GM12864 (cell line): ENCODE measurements at regions not wholly inside any gene's neighbourhood (a gene's known extent, or its start where the extent isn't known, plus 50 kb on each side); places are given as distances from the start of the nearest gene placed in this dataset.
"Not testable (repeated sequence)": the region's sequence is repeated elsewhere in the genome, so short reads cannot be mapped to it uniquely, and the experiment has no call there.

Experiments used
- DNase-seq: peaks from one replicate; pipeline ENCODE4 v3.0.0-alpha.2; 2011; ENCODE audit warnings: low read depth
- H3K4me3 ChIP-seq: 2 replicates; pipeline ENCODE4 v1.5.1; 2011; ENCODE audit warnings: mild to moderate bottlenecking, low read depth, low read length, control low read depth
- TF ChIP-seq, protein P1 (sequence below): IDR thresholded peaks from 2 replicates; pipeline ENCODE4 v1.5.1; 2011; ENCODE audit warnings: low read depth, mild to moderate bottlenecking, moderate library complexity, low read length, control low read depth, inconsistent platforms; ENCODE audit errors: missing control alignments

DNA sequence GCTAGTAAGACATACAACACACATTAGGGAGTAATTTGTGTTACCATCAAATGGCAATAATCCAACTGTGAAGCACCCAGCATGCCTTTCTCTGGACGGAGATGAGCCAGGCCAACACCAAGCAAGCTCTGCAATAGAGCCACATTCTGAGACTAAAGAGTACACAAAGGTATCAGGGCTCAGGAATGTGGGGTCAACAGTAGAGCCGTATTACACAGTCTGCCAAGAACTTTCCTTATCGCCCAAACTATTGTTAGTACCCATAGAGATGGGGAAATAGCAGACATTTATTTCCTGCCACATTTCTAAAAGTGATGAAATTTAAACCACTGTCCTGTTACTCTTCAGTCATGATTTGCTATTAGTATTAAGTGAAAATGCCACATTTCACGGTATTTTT, 113.7 kb downstream of the BMP4 start:
- no peak overlapping the region for H3K4me3 ChIP-seq
- DNase-seq, result no peak
- TF ChIP-seq, protein P1, sequence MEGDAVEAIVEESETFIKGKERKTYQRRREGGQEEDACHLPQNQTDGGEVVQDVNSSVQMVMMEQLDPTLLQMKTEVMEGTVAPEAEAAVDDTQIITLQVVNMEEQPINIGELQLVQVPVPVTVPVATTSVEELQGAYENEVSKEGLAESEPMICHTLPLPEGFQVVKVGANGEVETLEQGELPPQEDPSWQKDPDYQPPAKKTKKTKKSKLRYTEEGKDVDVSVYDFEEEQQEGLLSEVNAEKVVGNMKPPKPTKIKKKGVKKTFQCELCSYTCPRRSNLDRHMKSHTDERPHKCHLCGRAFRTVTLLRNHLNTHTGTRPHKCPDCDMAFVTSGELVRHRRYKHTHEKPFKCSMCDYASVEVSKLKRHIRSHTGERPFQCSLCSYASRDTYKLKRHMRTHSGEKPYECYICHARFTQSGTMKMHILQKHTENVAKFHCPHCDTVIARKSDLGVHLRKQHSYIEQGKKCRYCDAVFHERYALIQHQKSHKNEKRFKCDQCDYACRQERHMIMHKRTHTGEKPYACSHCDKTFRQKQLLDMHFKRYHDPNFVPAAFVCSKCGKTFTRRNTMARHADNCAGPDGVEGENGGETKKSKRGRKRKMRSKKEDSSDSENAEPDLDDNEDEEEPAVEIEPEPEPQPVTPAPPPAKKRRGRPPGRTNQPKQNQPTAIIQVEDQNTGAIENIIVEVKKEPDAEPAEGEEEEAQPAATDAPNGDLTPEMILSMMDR, result no peak

DNA sequence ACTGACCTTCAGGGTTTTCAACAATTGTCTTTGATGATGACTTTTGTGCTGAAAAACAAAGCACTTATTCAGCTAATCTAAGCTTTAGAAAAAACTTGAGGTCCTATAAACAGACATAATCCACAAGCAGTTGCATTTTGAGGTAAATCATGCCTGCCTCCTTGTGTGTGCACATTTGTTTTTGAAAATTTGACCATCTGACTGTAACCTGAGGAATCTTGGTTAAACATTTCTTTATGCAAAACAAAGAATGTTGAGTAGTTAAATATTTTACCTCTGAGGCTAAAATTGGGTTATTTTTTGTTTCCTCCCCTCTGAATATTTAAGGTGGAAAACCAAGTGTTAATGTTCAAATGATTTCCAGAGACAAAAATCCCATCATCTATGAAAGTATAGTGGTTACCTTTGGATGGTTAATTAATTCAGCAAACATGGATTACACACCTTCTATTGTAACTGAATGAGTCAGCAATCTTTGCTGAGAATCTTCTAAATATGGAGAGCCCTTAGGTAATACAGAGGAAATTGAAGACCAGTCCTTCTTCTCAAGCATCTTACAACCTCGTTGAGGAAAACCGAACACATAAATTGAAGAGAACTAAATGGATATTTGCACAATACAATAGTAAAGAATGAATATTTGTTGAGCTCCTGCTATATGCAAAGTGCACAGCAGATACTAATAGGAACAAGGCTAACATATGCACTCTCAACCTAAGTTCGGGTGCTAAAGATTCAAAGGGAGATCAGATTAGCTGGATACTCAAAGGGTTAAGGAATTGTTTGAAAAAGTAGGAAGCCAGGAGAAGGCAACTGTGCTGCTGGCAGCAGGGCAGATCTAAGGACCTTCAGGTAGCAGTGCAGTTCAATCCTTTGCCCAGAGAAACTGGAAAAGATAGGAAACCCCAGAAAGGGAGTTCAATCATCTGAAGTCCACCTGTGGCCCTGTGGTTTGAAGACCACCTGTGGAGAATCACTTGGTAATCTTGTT, 115.2 kb downstream of the BMP4 start:
- TF ChIP-seq, protein P1, result no peak
- H3K4me3 ChIP-seq, result no peak overlapping the region
- no peak for DNase-seq

DNA sequence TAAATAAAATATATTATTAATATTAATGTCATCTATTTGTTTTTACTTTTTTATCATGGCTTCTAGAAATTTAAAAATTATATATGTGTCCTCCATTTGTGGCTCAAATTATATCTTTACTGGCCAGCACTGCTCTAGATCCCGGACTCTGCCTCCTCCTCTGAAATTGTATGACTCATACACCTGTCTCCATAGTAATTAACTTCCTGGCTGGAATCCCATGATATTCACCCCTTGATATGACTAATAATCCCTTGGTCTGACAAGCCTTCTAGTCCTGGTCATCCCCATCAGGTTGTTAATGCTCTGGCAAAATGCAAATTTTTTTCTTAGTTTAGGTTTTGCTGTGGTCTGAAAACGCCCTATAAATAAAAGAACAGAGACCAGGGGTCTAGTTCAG, 116.2 kb downstream of the BMP4 start:
- DNase-seq, result no peak
- TF ChIP-seq, protein P1, result no peak
- H3K4me3 ChIP-seq, result no peak overlapping the region

DNA sequence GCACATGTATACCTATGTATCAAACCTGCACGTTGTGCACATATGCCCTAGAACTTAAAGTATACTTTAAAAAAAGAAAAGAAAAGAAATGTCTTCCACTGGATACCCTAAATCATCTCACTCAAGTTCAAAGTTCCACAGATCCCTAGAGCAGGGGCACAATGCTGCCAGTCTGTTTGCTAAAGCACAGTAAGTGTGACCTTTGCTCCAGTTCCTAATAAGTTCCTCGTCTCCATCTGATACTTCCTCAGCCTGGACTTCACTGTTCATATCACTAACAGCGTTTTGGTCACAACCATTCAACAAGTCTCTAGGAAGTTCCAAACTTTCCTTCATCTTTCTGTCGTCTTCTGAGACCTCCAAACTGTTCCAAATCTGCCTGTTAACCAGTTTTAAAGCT, 118.3 kb downstream of the BMP4 start:
- no peak for DNase-seq
- no peak overlapping the region for H3K4me3 ChIP-seq
- TF ChIP-seq, protein P1, result no peak

DNA sequence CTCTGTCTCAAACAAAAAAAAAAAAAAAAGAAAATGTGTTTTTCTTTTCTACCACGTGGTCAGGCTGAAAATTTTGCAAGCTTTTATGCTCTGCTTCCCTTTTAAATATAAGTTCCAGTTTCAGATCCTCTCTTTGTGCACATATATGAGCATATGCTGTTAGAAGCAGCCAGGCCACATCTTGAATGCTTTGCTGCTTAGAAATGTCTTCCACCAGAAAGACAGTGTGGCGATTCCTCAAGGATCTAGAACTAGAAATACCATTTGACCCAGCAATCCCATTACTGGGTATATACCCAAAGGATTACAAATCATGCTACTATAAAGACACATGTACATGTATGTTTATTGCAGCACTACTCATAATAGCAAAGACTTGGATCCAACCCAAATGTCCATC, 119.0 kb downstream of the BMP4 start:
- not testable (repeated sequence) for DNase-seq, H3K4me3 ChIP-seq

DNA sequence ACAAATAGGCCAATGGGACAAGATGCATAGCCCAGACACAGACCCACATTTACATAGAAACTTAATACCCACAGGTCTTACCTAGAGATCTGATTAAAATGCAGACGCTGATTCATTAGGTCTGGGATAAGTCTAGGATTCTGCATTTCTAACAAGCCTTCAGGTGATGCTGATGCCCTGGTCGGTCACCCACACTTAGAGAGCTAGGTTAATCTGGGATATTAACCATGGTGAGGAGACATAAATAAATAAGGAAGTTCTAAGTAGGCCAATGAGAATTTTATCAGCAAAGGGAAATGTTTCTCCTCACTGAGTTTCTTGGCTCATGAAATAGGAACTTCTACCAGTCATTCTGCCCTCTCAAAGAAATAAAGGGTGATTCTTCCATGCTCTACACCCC, 120.1 kb downstream of the BMP4 start:
- TF ChIP-seq, protein P1, result no peak
- DNase-seq, result no peak
- H3K4me3 ChIP-seq, result no peak overlapping the region

DNA sequence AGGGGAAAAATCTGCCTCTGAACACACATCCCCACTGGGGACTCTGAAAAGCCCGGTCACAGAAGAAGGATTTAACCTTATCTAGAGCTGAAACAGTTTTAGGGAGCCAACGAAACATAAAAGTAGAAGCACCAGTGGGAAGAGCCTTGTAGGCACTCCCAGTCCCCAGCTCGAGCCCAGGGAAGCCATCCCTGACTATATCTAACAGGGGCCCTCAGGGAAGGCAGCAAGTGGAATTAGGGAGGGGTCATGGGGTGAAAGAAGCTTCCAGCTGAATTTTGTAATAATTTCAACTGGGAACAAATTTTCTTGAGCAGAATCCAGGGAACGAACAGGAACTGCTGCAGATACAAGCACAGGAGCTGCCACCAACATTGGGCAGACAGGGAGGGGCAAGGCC, 127.8 kb downstream of the BMP4 start:
- TF ChIP-seq, protein P1, result no peak
- no peak overlapping the region for H3K4me3 ChIP-seq
- no peak for DNase-seq
